HUES48 (cell line): ENCODE measurements at regions not wholly inside any gene's neighbourhood (a gene's known extent, or its start where the extent isn't known, plus 50 kb on each side); places are given as distances from the start of the nearest gene placed in this dataset.
"Not testable (repeated sequence)": the region's sequence is repeated elsewhere in the genome, so short reads cannot be mapped to it uniquely, and the experiment has no call there.

ENCODE experiments used
- H3K27ac ChIP-seq: one replicate; pipeline ENCODE4 v1.7.0; 2013; ENCODE audit warnings: low read depth, low read length, inconsistent platforms
- H3K27me3 ChIP-seq: 2 replicates; pipeline ENCODE4 v1.6.1; 2013; ENCODE audit warnings: mild to moderate bottlenecking, low read length; ENCODE audit not compliant: control insufficient read depth, insufficient read depth
- H3K36me3 ChIP-seq: 2 replicates; pipeline ENCODE4 v1.6.1; 2013; ENCODE audit warnings: low read length; ENCODE audit not compliant: control insufficient read depth, insufficient read depth
- H3K4me1 ChIP-seq: 2 replicates; pipeline ENCODE4 v1.6.1; 2013; ENCODE audit warnings: mild to moderate bottlenecking, low read length; ENCODE audit not compliant: control insufficient read depth, insufficient read depth
- H3K4me3 ChIP-seq: 2 replicates; pipeline ENCODE4 v1.5.1; 2013; ENCODE audit warnings: mild to moderate bottlenecking, low read depth, low read length
- H3K9ac ChIP-seq: 2 replicates; pipeline ENCODE4 v1.6.1; 2013; ENCODE audit warnings: mild to moderate bottlenecking, low read depth, low read length, moderate library complexity
- H3K9me3 ChIP-seq: 2 replicates; pipeline ENCODE4 v1.6.1; 2013; ENCODE audit warnings: low read length; ENCODE audit not compliant: control insufficient read depth, insufficient read depth

DNA sequence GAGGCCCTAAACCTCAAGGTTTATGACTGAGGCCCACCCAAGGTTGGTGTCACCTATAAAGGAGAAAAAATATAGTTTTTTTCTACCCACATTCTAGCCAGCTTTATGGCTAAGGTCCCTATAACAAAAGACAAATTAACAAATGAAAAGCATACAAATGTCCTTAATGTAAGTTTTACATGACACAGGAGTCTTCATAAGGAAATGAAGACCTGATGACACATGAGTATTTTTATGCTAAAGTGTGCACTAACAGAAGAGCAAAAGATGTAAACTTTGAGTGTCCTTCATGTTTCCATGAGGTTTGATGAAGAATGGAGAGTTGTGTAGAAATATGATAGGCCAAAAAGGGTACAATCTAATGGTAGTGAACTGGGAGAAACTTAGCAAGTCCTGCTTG is 114.7 kb upstream of the INTU start:
- peaks cover 27% of the 10 kb centered on the region for H3K4me1 ChIP-seq
- H3K9me3 ChIP-seq, result no peaks in the 10 kb centered on the region
- H3K4me3 ChIP-seq, result 0 out of 2 replicates have a peak overlapping the region, but pooled peaks have one; percentile 16
- no peaks in the 10 kb centered on the region for H3K36me3 ChIP-seq
- H3K27me3 ChIP-seq, result no peaks in the 10 kb centered on the region
- H3K27ac ChIP-seq, result peak overlapping the region; percentile 70
- H3K9ac ChIP-seq, result no peak overlapping the region

DNA sequence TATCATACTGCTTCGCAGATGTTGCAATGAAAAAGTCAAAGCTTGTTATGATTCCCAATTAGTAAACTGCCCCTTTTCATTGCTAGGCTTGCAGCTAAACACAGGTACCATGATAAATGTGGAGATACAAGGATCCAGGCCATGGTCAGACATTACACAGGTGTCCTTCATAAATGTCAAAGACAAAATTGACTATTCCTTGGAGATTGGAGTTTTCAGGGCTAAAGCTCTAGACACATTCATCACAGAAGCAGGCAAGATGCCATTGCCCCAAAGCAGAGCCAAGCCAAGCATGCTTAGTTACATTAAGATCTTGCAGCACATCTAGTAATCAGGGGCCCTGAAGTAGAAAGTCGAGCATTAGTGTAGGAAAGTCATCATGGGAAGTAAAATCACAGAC is 111.3 kb upstream of the INTU start:
- Histone ChIP-seq H3K4me3 (no peak overlapping the region), H3K27ac (no peak overlapping the region), H3K9me3 (no peaks in the 10 kb centered on the region), H3K27me3 (no peaks in the 10 kb centered on the region), H3K36me3 (no peaks in the 10 kb centered on the region), H3K4me1 (peaks cover 27% of the 10 kb centered on the region), H3K9ac (no peak overlapping the region)

DNA sequence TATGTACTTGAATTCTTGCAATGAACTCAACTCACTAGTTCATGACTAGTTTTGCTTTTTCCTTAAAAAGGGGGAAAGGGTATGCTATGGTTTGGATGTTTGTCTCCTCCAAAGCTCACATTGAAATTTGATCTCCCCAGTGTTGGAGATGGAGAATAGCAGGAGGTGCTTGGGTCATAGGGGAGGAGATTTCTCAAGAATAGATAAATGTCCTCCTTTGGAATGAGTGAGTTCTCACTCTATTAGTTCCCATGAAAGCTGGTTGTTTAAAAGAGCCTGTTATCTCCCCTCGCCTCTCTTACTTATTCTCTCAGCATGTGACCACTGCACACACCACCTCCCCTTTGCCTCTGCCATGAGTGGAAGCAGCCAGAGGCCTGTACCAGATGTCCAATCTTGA is 109.4 kb upstream of the INTU start:
- H3K9me3 ChIP-seq, result no peaks in the 10 kb centered on the region
- no peaks in the 10 kb centered on the region for H3K36me3 ChIP-seq
- H3K4me1 ChIP-seq, result peaks cover 13% of the 10 kb centered on the region
- H3K9ac ChIP-seq, result no peak overlapping the region
- no peak overlapping the region for H3K4me3 ChIP-seq
- no peaks in the 10 kb centered on the region for H3K27me3 ChIP-seq
- H3K27ac ChIP-seq, result no peak overlapping the region

DNA sequence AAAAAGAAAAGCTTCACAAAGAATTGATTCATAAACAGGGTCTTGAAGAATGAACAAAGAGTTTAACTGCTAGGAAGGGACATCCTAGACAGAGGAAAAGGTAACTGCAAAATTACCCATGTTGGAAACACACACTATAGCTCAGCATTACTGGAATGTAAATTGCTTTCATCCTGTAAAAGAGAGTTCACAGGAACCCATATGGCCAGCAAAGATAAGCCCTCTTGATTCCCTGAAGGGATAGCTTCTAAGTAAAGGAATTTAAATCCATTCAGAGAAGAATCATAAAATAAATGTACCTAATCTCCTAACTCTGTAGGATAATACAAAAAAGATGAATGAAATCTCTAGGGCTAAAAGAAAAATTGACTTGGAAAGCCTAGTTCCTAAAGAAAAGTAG is 107.1 kb upstream of the INTU start:
- H3K36me3 ChIP-seq, result no peaks in the 10 kb centered on the region
- no peak overlapping the region for H3K9ac ChIP-seq
- H3K27me3 ChIP-seq, result no peaks in the 10 kb centered on the region
- no peaks in the 10 kb centered on the region for H3K4me1 ChIP-seq
- H3K4me3 ChIP-seq, result no peak overlapping the region
- no peaks in the 10 kb centered on the region for H3K9me3 ChIP-seq
- H3K27ac ChIP-seq, result no peak overlapping the region

DNA sequence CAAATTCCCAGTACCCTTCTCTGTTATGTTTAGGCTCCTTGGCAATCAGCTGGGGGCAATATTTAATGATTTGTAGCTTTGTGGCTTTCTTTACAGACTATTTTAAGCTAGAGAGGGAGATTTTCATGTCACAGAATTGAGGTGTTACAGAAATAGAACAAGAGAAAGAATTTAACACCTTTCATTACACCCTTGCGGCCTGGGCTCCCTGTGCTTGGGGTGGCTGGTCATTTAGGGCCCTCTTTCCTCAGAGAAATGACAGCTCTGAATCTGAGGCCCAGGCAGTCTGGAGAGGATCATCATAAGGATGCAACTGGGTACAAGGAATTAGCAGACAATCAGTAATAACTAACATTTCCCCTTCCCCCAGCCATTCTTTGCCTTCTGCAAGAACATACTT is 104.5 kb upstream of the INTU start:
- no peak overlapping the region for H3K9ac ChIP-seq
- H3K27ac ChIP-seq, result no peak overlapping the region
- no peaks in the 10 kb centered on the region for H3K27me3 ChIP-seq
- no peaks in the 10 kb centered on the region for H3K36me3 ChIP-seq
- no peaks in the 10 kb centered on the region for H3K4me1 ChIP-seq
- no peaks in the 10 kb centered on the region for H3K9me3 ChIP-seq
- no peak overlapping the region for H3K4me3 ChIP-seq

DNA sequence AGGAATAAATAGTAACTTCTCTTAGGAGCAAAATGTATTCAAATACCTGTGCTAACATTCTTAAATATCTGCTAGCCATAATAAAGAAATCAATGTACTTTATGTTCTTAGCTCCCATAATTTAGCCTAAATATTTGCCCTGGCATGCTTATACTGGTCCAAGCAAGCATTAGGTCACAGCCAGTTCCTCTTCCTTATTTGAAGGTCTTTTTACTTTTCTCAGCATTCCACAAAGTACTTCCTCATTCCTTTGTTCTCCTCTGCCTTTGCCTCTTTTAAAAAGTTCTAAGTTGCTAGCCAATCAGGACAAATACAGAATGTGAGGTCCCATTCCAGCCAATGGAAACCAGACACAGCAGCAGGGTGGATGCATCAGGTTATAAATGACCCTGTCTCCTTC is 102.9 kb upstream of the INTU start:
- H3K27me3 ChIP-seq, H3K4me3 ChIP-seq, H3K4me1 ChIP-seq, H3K27ac ChIP-seq, H3K9me3 ChIP-seq, H3K36me3 ChIP-seq, H3K9ac ChIP-seq: not testable (repeated sequence)

DNA sequence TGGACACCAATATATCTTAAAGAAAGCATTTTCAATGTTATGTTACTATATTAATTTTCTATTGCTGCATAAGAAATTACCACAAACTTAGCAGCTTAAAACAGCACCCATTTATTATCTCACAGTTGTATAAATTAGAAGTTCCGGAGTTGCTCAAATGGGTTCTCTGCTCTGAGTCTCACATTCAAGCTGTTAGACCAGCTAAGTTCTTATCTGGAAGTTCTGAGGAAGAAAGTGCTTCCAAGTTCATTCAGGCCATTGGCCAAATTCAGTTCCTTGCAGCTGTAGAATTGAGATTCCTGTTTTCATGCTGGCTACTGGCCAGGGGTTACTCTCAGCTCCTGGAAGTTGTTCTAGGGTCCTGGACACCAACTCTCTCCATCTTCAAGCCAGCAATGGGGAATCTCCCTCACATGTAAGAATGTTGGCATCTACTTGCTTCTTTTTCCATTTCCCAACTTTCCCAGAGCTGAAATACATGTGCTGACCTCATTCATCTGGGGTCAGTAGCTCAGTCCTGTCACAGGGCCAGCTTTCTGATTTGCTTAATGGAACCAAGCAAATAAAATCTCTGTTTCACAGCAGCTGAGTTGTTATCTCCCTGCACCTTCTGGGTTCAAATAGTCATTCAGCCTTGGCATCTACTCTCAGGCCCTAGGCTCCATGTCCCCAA is 99.6 kb upstream of the INTU start:
- Histone ChIP-seq H3K36me3 (no peaks in the 10 kb centered on the region), H3K9me3 (no peaks in the 10 kb centered on the region), H3K9ac (no peak overlapping the region), H3K4me1 (no peaks in the 10 kb centered on the region), H3K27ac (no peak overlapping the region), H3K27me3 (no peaks in the 10 kb centered on the region), H3K4me3 (no peak overlapping the region)

GRCh38 chr4:127534041-127534825 is 98.5 kb upstream of the INTU start:
- Histone ChIP-seq H3K4me1 (peaks cover 4% of the 10 kb centered on the region), H3K9me3 (no peaks in the 10 kb centered on the region), H3K27me3 (no peaks in the 10 kb centered on the region), H3K36me3 (no peaks in the 10 kb centered on the region), H3K27ac (no peak overlapping the region), H3K4me3 (no peak overlapping the region), H3K9ac (no peak overlapping the region)

DNA sequence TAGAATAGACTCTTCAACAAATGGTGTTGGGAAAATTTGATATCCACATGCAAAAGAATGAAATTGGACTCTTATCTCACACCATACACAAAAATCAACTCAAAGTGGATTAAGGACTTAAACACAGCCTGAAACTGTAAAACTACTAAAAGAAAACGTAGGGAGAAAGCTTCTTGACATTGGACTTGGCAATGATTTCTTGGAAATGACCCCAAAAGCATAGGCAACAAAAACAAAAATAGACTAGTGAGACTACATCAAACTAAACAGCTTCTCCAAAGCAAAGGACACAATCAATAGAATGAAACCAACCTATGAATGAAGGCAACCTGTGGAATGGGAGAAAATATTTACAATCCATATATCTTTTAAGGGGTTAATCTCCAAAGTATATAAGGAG is 94.7 kb upstream of the INTU start:
- no peak overlapping the region for H3K27ac ChIP-seq
- peaks cover 27% of the 10 kb centered on the region for H3K4me1 ChIP-seq
- no peaks in the 10 kb centered on the region for H3K9me3 ChIP-seq
- no peaks in the 10 kb centered on the region for H3K27me3 ChIP-seq
- H3K4me3 ChIP-seq, result no peak overlapping the region
- H3K36me3 ChIP-seq, result no peaks in the 10 kb centered on the region
- no peak overlapping the region for H3K9ac ChIP-seq

GRCh38 chr4:127540497-127541025 is 92.2 kb upstream of the INTU start:
- Histone ChIP-seq H3K27ac (no peak overlapping the region), H3K4me3 (no peak overlapping the region), H3K27me3 (no peaks in the 10 kb centered on the region), H3K36me3 (no peaks in the 10 kb centered on the region), H3K9me3 (peaks cover 3% of the 10 kb centered on the region; the same call in 1 of the 2 replicates), H3K9ac (no peak overlapping the region), H3K4me1 (peaks cover 27% of the 10 kb centered on the region)

GRCh38 chr4:127545271-127545670 is 87.5 kb upstream of the INTU start:
- no peak overlapping the region for H3K9ac ChIP-seq
- peaks cover 3% of the 10 kb centered on the region; the same call in 1 of the 2 replicates for H3K9me3 ChIP-seq
- peaks cover 14% of the 10 kb centered on the region for H3K4me1 ChIP-seq
- no peak overlapping the region for H3K27ac ChIP-seq
- H3K4me3 ChIP-seq, result no peak overlapping the region
- no peaks in the 10 kb centered on the region for H3K36me3 ChIP-seq
- H3K27me3 ChIP-seq, result no peaks in the 10 kb centered on the region
